Occipital lobe (tissue), 1 donor: ENCODE measurements at regions not wholly inside any gene's neighbourhood (a gene's known extent, or its start where the extent isn't known, plus 50 kb on each side); places are given as distances from the start of the nearest gene placed in this dataset.
"Not testable (repeated sequence)": the region's sequence is repeated elsewhere in the genome, so short reads cannot be mapped to it uniquely, and the experiment has no call there.

Experiments
- DNase-seq: peaks from one replicate; lab custom pipeline; 2025; lab: John Stamatoyannopoulos, UW

- DNase-seq = no peak
These were observed 163.1 kb downstream of the ESM1 start for GRCh38 chr5:54822324-54822687.

- DNase-seq = no peak
These were observed 163.7 kb downstream of the ESM1 start for GRCh38 chr5:54821445-54822323.

GRCh38 chr5:54820346-54821134, 164.9 kb downstream of the ESM1 start:
- DNase-seq = no peak

- no peak for DNase-seq
These were observed 178.0 kb downstream of the ESM1 start for GRCh38 chr5:54807421-54807820.

- DNase-seq = no peak
These were observed 180.9 kb downstream of the ESM1 start for GRCh38 chr5:54804521-54804920.

- no peak for DNase-seq
These were observed 181.3 kb downstream of the ESM1 start for GRCh38 chr5:54804086-54804485.

- no peak for DNase-seq
These were observed 181.9 kb downstream of the ESM1 start for GRCh38 chr5:54803471-54804011.

- DNase-seq = no peak
These were observed 185.7 kb downstream of the ESM1 start for GRCh38 chr5:54799645-54800044.

GRCh38 chr5:54795777-54796176, 189.6 kb downstream of the ESM1 start:
- no peak for DNase-seq

- DNase-seq = no peak
These were observed 190.1 kb downstream of the ESM1 start for GRCh38 chr5:54795284-54795683.

- DNase-seq = no peak
These were observed 191.0 kb downstream of the ESM1 start for GRCh38 chr5:54794135-54794975.

- no peak for DNase-seq
These were observed 191.8 kb downstream of the ESM1 start for GRCh38 chr5:54793468-54794134.

- DNase-seq = no peak
These were observed 192.6 kb downstream of the ESM1 start for GRCh38 chr5:54792611-54793404.

- DNase-seq = not testable (repeated sequence)
These were observed 197.5 kb downstream of the ESM1 start for GRCh38 chr5:54787910-54788309.

GRCh38 chr5:54785729-54786591, 199.4 kb downstream of the ESM1 start:
- DNase-seq = no peak

GRCh38 chr5:54778783-54779182, 206.6 kb downstream of the ESM1 start:
- DNase-seq = no peak

GRCh38 chr5:54775645-54776044, 209.7 kb downstream of the ESM1 start:
- no peak for DNase-seq

GRCh38 chr5:54774281-54775170, 210.9 kb downstream of the ESM1 start:
- DNase-seq = no peak
